Liver (tissue), 8 donors: ENCODE measurements at regions not wholly inside any gene's neighbourhood (a gene's known extent, or its start where the extent isn't known, plus 50 kb on each side); places are given as distances from the start of the nearest gene placed in this dataset.

Experiments
- DNase-seq: peaks from one replicate; pipeline ENCODE4 v3.0.0-alpha.2; 2017; ENCODE audit warnings: low spot score
- H3K27ac ChIP-seq, 2 donors: one replicate each; pipeline ENCODE4 v1.7.0; 2013; ENCODE audit warnings: inconsistent platforms in 2 of 2, low read length in 2 of 2, control low read depth in 1 of 2, low read depth in 1 of 2, mild to moderate bottlenecking in 1 of 2
- H3K27me3 ChIP-seq, 4 donors: one replicate each; pipeline versions ENCODE4 v1.6.1 to v1.7.0; 2013; ENCODE audit warnings: low read length in 3 of 4, inconsistent platforms in 1 of 4, mild to moderate bottlenecking in 1 of 4, moderate library complexity in 1 of 4; ENCODE audit not compliant: control insufficient read depth in 4 of 4, insufficient read depth in 4 of 4
- H3K36me3 ChIP-seq, 4 donors: one replicate each; pipeline versions ENCODE4 v1.6.1 to v1.7.0; 2013; ENCODE audit warnings: low read length in 3 of 4, mild to moderate bottlenecking in 3 of 4, low read depth in 1 of 4, moderate library complexity in 1 of 4; ENCODE audit not compliant: control insufficient read depth in 4 of 4, insufficient read depth in 3 of 4
- H3K4me1 ChIP-seq, 4 donors: one replicate each; pipeline versions ENCODE4 v1.6.1 to v1.7.0; 2013; ENCODE audit warnings: low read length in 3 of 4, mild to moderate bottlenecking in 3 of 4, moderate library complexity in 1 of 4; ENCODE audit not compliant: control insufficient read depth in 4 of 4, insufficient read depth in 4 of 4
- H3K4me3 ChIP-seq, 3 donors: one replicate each; pipeline versions ENCODE4 v1.6.1 to v1.7.0; 2013; ENCODE audit warnings: low read length in 3 of 3, control low read depth in 1 of 3, low read depth in 1 of 3, mild to moderate bottlenecking in 1 of 3
- H3K9ac ChIP-seq, 2 donors: one replicate each; pipeline ENCODE4 v1.7.0; 2013; ENCODE audit warnings: low read length in 2 of 2, mild to moderate bottlenecking in 2 of 2, moderate library complexity in 2 of 2, control low read depth in 1 of 2, low read depth in 1 of 2
- H3K9me3 ChIP-seq, 4 donors: one replicate each; pipeline versions ENCODE4 v1.6.1 to v1.7.0; 2013; ENCODE audit warnings: low read length in 3 of 4; ENCODE audit not compliant: control insufficient read depth in 4 of 4
- ATF3 ChIP-seq: IDR thresholded peaks from 2 replicates; pipeline ENCODE4 v1.6.1; 2016; ENCODE audit warnings: antibody characterized with exemption
- CTCF ChIP-seq: fragments of 150-350 bp; IDR thresholded peaks from 2 replicates; pipeline ENCODE4 v1.5.1; 2017; ENCODE audit warnings: improper control_type of control experiment, low read depth, low read length; ENCODE audit not compliant: missing input control
- EGR1 ChIP-seq, 2 donors: IDR thresholded peaks; 2 replicates each; pipeline ENCODE4 v1.6.1; 2016 to 2018; ENCODE audit warnings: antibody characterized with exemption in 2 of 2, low read depth in 2 of 2
- FOXA1 ChIP-seq: IDR thresholded peaks from 2 replicates; pipeline ENCODE4 v1.6.1; 2016; ENCODE audit warnings: antibody characterized with exemption
- FOXA2 ChIP-seq: IDR thresholded peaks from 2 replicates; pipeline ENCODE4 v1.6.1; 2016; ENCODE audit warnings: antibody characterized with exemption
- GABPA ChIP-seq, 2 donors: IDR thresholded peaks in 1 of 2; conservative IDR thresholded peaks in 1 of 2; 2 replicates each; pipeline ENCODE4 v1.6.1; 2016; ENCODE audit warnings: antibody characterized with exemption in 2 of 2, mild to moderate bottlenecking in 1 of 2, moderate library complexity in 1 of 2
- HNF4A ChIP-seq, 2 donors: conservative IDR thresholded peaks; 2 replicates each; pipeline ENCODE4 v1.6.1; 2016; ENCODE audit warnings: antibody characterized with exemption in 2 of 2, mild to moderate bottlenecking in 2 of 2
- HNF4G ChIP-seq: IDR thresholded peaks from 2 replicates; pipeline ENCODE4 v1.6.1; 2016; ENCODE audit warnings: antibody characterized with exemption
- JUND ChIP-seq, 2 donors: IDR thresholded peaks; 2 replicates each; pipeline ENCODE4 v1.6.1; 2016; ENCODE audit warnings: antibody characterized with exemption in 2 of 2
- NR2F2 ChIP-seq: IDR thresholded peaks from 2 replicates; pipeline ENCODE4 v1.6.1; 2016; ENCODE audit warnings: antibody characterized with exemption
- RAD21 ChIP-seq, 2 donors: IDR thresholded peaks; 2 replicates each; pipeline ENCODE4 v1.6.1; 2016; ENCODE audit warnings: antibody characterized with exemption in 2 of 2, mild to moderate bottlenecking in 2 of 2
- REST ChIP-seq: IDR thresholded peaks from 2 replicates; pipeline ENCODE4 v1.6.1; 2016; ENCODE audit warnings: antibody characterized with exemption, mild to moderate bottlenecking
- RXRA ChIP-seq, 2 donors: IDR thresholded peaks; 2 replicates each; pipeline ENCODE4 v1.6.1; 2017 to 2018; ENCODE audit warnings: antibody characterized with exemption in 2 of 2, mild to moderate bottlenecking in 1 of 2
- SP1 ChIP-seq: IDR thresholded peaks from 2 replicates; pipeline ENCODE4 v1.6.1; 2018; ENCODE audit warnings: antibody characterized with exemption, mild to moderate bottlenecking
- TAF1 ChIP-seq: conservative IDR thresholded peaks from 2 replicates; pipeline ENCODE4 v1.6.1; 2016; ENCODE audit warnings: antibody characterized with exemption, mild to moderate bottlenecking
- YY1 ChIP-seq: IDR thresholded peaks from 2 replicates; pipeline ENCODE4 v1.6.1; 2016; ENCODE audit warnings: antibody characterized with exemption, mild to moderate bottlenecking
- ZBTB33 ChIP-seq: IDR thresholded peaks from 2 replicates; pipeline ENCODE4 v1.6.1; 2016; ENCODE audit warnings: antibody characterized with exemption
- WGBS: extraction: QIAGEN DNeasy Blood & Tissue Kit; methylation state at CpG from one replicate; pipeline ENCODE4 v1.1.7; 2013; 5-methylcytosine and 5-hydroxymethylcytosine counted together
- TF ChIP-seq, protein P1 (sequence below): IDR thresholded peaks from 2 replicates; pipeline ENCODE4 v1.6.1; 2016; ENCODE audit warnings: antibody characterized with exemption
- donor health status: healthy.
- donor health status: healthy.
- donor health status: healthy.
- donor health status: healthy.
- donor health status: healthy.

DNA sequence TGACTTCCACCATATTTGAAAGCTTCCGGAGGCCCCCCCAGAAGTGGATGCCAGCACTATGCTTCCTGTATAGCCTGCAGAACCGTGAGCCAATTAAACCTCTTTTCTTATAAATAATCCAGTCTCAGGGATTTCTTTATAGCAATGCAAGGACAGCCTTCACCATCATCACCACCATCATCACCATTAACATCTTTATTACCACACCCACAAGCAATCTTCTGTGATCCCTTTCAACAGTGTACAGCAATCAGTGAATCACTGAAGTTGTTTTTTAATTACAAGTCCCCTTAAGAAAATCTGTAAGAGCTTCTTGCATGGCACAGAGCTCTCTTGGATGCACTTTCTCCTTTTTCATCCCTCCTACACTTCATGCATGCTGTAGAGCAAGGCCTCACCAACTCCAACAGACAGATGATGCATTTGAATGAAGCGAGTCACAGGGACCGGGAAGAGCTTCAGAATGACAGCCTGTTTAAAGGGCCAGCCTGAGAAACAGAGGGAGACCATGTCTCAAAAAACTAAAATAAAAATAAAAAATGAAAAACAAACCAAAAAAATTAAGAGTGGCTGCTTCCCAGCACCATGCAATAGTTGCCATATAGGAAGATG is 83.6 kb upstream of the VASH1 start:
- WGBS, result 91% methylated on average over 4 of the region's 4 CpGs
- no peak overlapping the region for H3K4me3 ChIP-seq
- DNase-seq, result no peak
- H3K9me3 ChIP-seq, result peaks cover 0 to 4% (median 3%) of the 10 kb centered on the region in 4 donors
- H3K27ac ChIP-seq, result no peak overlapping the region
- H3K9ac ChIP-seq, result no peak overlapping the region
- H3K27me3 ChIP-seq, result no peaks in the 10 kb centered on the region
- H3K36me3 ChIP-seq, result no peaks in the 10 kb centered on the region
- TF ChIP-seq TAF1, result no peak
- no peak for TF ChIP-seq SP1
- TF ChIP-seq JUND (IDR thresholded peaks at IDR 0.05), result no peak
- TF ChIP-seq RAD21 (IDR thresholded peaks at IDR 0.05), result no peak
- no peak for TF ChIP-seq ATF3
- TF ChIP-seq HNF4A (conservative IDR thresholded peaks at IDR 0.05), result no peak
- no peak for TF ChIP-seq EGR1 (IDR thresholded peaks at IDR 0.05; ENCODE audit: low read depth in 2 of 2)
- TF ChIP-seq REST, result no peak
- TF ChIP-seq RXRA (IDR thresholded peaks at IDR 0.05), result no peak
- no peak for TF ChIP-seq HNF4G
- TF ChIP-seq FOXA2, result no peak
- TF ChIP-seq GABPA (IDR thresholded peaks at IDR 0.05 in 1 of 2, conservative IDR thresholded peaks at IDR 0.05 in 1 of 2), result no peak
- TF ChIP-seq FOXA1, result no peak
- no peak for TF ChIP-seq ZBTB33
- TF ChIP-seq NR2F2, result no peak
- TF ChIP-seq, protein P1, sequence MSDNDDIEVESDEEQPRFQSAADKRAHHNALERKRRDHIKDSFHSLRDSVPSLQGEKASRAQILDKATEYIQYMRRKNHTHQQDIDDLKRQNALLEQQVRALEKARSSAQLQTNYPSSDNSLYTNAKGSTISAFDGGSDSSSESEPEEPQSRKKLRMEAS, result no peak
- no peak for TF ChIP-seq CTCF
- no peak for TF ChIP-seq YY1
- peaks cover 0 to 2% (median 0%) of the 10 kb centered on the region in 4 donors for H3K4me1 ChIP-seq
